ENCODE measurements at regions not wholly inside any gene's neighbourhood (a gene's known extent, or its start where the extent isn't known, plus 50 kb on each side); places are given as distances from the start of the nearest gene placed in this dataset.
"Not testable (repeated sequence)": the region's sequence is repeated elsewhere in the genome, so short reads cannot be mapped to it uniquely, and the experiment has no call there.

- H3K4me1 Mint-ChIP-seq; DNase-seq; CTCF ChIA-PET; H3K9me3 Mint-ChIP-seq; POLR2A ChIA-PET; H3K36me3 Mint-ChIP-seq (ENCODE audit: low read depth); H3K27ac Mint-ChIP-seq; H3K4me3 Mint-ChIP-seq: not testable (repeated sequence)
- H3K27me3 Mint-ChIP-seq: peaks cover 47% of the 10 kb centered on the region
Measured at GRCh38 chr4:86515963-86516362, 78.2 kb upstream of the PTPN13 start.

GRCh38 chr4:86521373-86521969, 72.6 kb upstream of the PTPN13 start:
- Mint-ChIP-seq H3K4me1 (peaks cover 5% of the 10 kb centered on the region), H3K4me3 (no peak overlapping the region), H3K27ac (no peak overlapping the region), H3K36me3 (ENCODE audit: low read depth) (peaks cover 2% of the 10 kb centered on the region), H3K27me3 (peaks cover 31% of the 10 kb centered on the region), H3K9me3 (peaks cover 5% of the 10 kb centered on the region)
- ChIA-PET POLR2A (no interaction called here), CTCF (interaction anchor here (1.0 to 1.8 kb wide), 3 partner anchors 8 to 23 kb away, joined by 3 to 6 read pairs (median 3); no protein-coding TSS in a partner anchor)
- no peak for DNase-seq

- ChIA-PET POLR2A (no interaction called here), CTCF (interaction anchor here (1.0 to 1.4 kb wide), 2 partner anchors 9 to 14 kb away, joined by 3 read pairs; no protein-coding TSS in a partner anchor)
- Mint-ChIP-seq H3K4me3 (no peak overlapping the region), H3K27ac (no peak overlapping the region), H3K36me3 (ENCODE audit: low read depth) (peaks cover 2% of the 10 kb centered on the region), H3K4me1 (peaks cover 5% of the 10 kb centered on the region), H3K27me3 (peaks cover 30% of the 10 kb centered on the region), H3K9me3 (peaks cover 5% of the 10 kb centered on the region)
- DNase-seq: no peak
Measured at GRCh38 chr4:86522349-86522748, 71.8 kb upstream of the PTPN13 start.

- Mint-ChIP-seq H3K9me3 (peaks cover 5% of the 10 kb centered on the region), H3K4me3 (no peak overlapping the region), H3K27me3 (peaks cover 28% of the 10 kb centered on the region), H3K4me1 (peaks cover 4% of the 10 kb centered on the region), H3K36me3 (ENCODE audit: low read depth) (peaks cover under 1% of the 10 kb centered on the region), H3K27ac (no peak overlapping the region)
- POLR2A ChIA-PET: no interaction called here
- CTCF ChIA-PET: no interaction called here
- DNase-seq: no peak
Measured at GRCh38 chr4:86523333-86523732, 70.8 kb upstream of the PTPN13 start.

GRCh38 chr4:86527713-86528112, 66.4 kb upstream of the PTPN13 start:
- H3K4me1 Mint-ChIP-seq; H3K36me3 Mint-ChIP-seq (ENCODE audit: low read depth); POLR2A ChIA-PET; H3K4me3 Mint-ChIP-seq; H3K9me3 Mint-ChIP-seq; H3K27ac Mint-ChIP-seq; DNase-seq; CTCF ChIA-PET: not testable (repeated sequence)
- H3K27me3 Mint-ChIP-seq: peaks cover 10% of the 10 kb centered on the region

- H3K27ac Mint-ChIP-seq: no peak overlapping the region
- H3K27me3 Mint-ChIP-seq: peaks cover 2% of the 10 kb centered on the region
- ChIA-PET CTCF (interaction anchor here (0.7 kb wide), 1 partner anchor 524 kb away, joined by 3 read pairs; no protein-coding TSS in a partner anchor), POLR2A (no interaction called here)
- H3K9me3 Mint-ChIP-seq: no peaks in the 10 kb centered on the region
- H3K4me3 Mint-ChIP-seq: no peak overlapping the region
- no peaks in the 10 kb centered on the region for H3K36me3 Mint-ChIP-seq (ENCODE audit: low read depth)
- DNase-seq: no peak
- H3K4me1 Mint-ChIP-seq: no peaks in the 10 kb centered on the region
Measured at GRCh38 chr4:86529436-86529835, 64.7 kb upstream of the PTPN13 start.

GRCh38 chr4:86530183-86530582, 63.9 kb upstream of the PTPN13 start:
- H3K4me1 Mint-ChIP-seq: no peaks in the 10 kb centered on the region
- no peaks in the 10 kb centered on the region for H3K36me3 Mint-ChIP-seq (ENCODE audit: low read depth)
- CTCF ChIA-PET: interaction anchor here (0.7 kb wide), 1 partner anchor 524 kb away, joined by 3 read pairs; no protein-coding TSS in a partner anchor
- DNase-seq: no peak
- POLR2A ChIA-PET: no interaction called here
- H3K27ac Mint-ChIP-seq: no peak overlapping the region
- H3K27me3 Mint-ChIP-seq: peaks cover 4% of the 10 kb centered on the region
- H3K4me3 Mint-ChIP-seq: no peak overlapping the region
- no peaks in the 10 kb centered on the region for H3K9me3 Mint-ChIP-seq

- H3K4me3 Mint-ChIP-seq: no peak overlapping the region
- no peak overlapping the region for H3K27ac Mint-ChIP-seq
- H3K36me3 Mint-ChIP-seq (ENCODE audit: low read depth): no peaks in the 10 kb centered on the region
- POLR2A ChIA-PET: no interaction called here
- peaks cover 2% of the 10 kb centered on the region for H3K27me3 Mint-ChIP-seq
- no peaks in the 10 kb centered on the region for H3K9me3 Mint-ChIP-seq
- H3K4me1 Mint-ChIP-seq: no peaks in the 10 kb centered on the region
- CTCF ChIA-PET: no interaction called here
- DNase-seq: no peak
Measured at GRCh38 chr4:86531440-86531839, 62.7 kb upstream of the PTPN13 start.

- Mint-ChIP-seq H3K9me3 (no peaks in the 10 kb centered on the region), H3K4me3 (no peak overlapping the region), H3K27ac (no peak overlapping the region), H3K36me3 (ENCODE audit: low read depth) (no peaks in the 10 kb centered on the region), H3K27me3 (peaks cover 7% of the 10 kb centered on the region), H3K4me1 (no peaks in the 10 kb centered on the region)
- CTCF ChIA-PET: no interaction called here
- POLR2A ChIA-PET: no interaction called here
- no peak for DNase-seq
Measured at GRCh38 chr4:86532851-86533250, 61.3 kb upstream of the PTPN13 start.

GRCh38 chr4:86536151-86536550, 58.0 kb upstream of the PTPN13 start:
- no peaks in the 10 kb centered on the region for H3K9me3 Mint-ChIP-seq
- ChIA-PET POLR2A (no interaction called here), CTCF (interaction anchor here (0.7 kb wide), 1 partner anchor 14 kb away, joined by 3 read pairs; no protein-coding TSS in a partner anchor)
- no peak for DNase-seq
- H3K4me1 Mint-ChIP-seq: no peaks in the 10 kb centered on the region
- no peak overlapping the region for H3K4me3 Mint-ChIP-seq
- no peaks in the 10 kb centered on the region for H3K36me3 Mint-ChIP-seq (ENCODE audit: low read depth)
- peaks cover 7% of the 10 kb centered on the region for H3K27me3 Mint-ChIP-seq
- no peak overlapping the region for H3K27ac Mint-ChIP-seq

GRCh38 chr4:86542319-86543027, 51.6 kb upstream of the PTPN13 start:
- ChIA-PET POLR2A (no interaction called here), CTCF (no interaction called here)
- Mint-ChIP-seq H3K27ac (no peak overlapping the region), H3K27me3 (no peaks in the 10 kb centered on the region), H3K9me3 (peaks cover 3% of the 10 kb centered on the region), H3K4me3 (no peak overlapping the region), H3K4me1 (peaks cover 30% of the 10 kb centered on the region), H3K36me3 (ENCODE audit: low read depth) (no peaks in the 10 kb centered on the region)
- no peak for DNase-seq

- H3K4me3 Mint-ChIP-seq: no peak overlapping the region
- DNase-seq: no peak
- ChIA-PET POLR2A (no interaction called here), CTCF (no interaction called here)
- peaks cover 34% of the 10 kb centered on the region for H3K4me1 Mint-ChIP-seq
- no peaks in the 10 kb centered on the region for H3K36me3 Mint-ChIP-seq (ENCODE audit: low read depth)
- peak overlapping the region; percentile 91 for H3K27ac Mint-ChIP-seq
- no peaks in the 10 kb centered on the region for H3K27me3 Mint-ChIP-seq
- H3K9me3 Mint-ChIP-seq: peaks cover 5% of the 10 kb centered on the region
Measured at GRCh38 chr4:86543080-86543479, 51.0 kb upstream of the PTPN13 start.

GRCh38 chr4:86543560-86544309, 50.4 kb upstream of the PTPN13 start:
- ChIA-PET POLR2A (no interaction called here), CTCF (no interaction called here)
- Mint-ChIP-seq H3K36me3 (ENCODE audit: low read depth) (no peaks in the 10 kb centered on the region), H3K4me3 (peak overlapping the region; percentile 32), H3K27ac (peak overlapping the region; percentile 91), H3K4me1 (peaks cover 34% of the 10 kb centered on the region), H3K9me3 (peaks cover 5% of the 10 kb centered on the region), H3K27me3 (no peaks in the 10 kb centered on the region)
- DNase-seq: no peak

Data from activated CD4-positive, alpha-beta T cell treated with anti-CD3 and anti-CD28 coated beads, Interleukin-2, amount 10 ng/mL, durations not matched to agents 7 days and 5 days (primary cell).